GM18502 (cell line): ENCODE measurements at regions not wholly inside any gene's neighbourhood (a gene's known extent, or its start where the extent isn't known, plus 50 kb on each side); places are given as distances from the start of the nearest gene placed in this dataset.

Experiments used
- ATAC-seq: cut with Tn5 transposase; IDR thresholded peaks from one replicate; pipeline ENCODE4 v1.9.1; 2021; ENCODE audit warnings: mild to moderate bottlenecking; ENCODE audit not compliant: unreplicated experiment, poor library complexity

DNA sequence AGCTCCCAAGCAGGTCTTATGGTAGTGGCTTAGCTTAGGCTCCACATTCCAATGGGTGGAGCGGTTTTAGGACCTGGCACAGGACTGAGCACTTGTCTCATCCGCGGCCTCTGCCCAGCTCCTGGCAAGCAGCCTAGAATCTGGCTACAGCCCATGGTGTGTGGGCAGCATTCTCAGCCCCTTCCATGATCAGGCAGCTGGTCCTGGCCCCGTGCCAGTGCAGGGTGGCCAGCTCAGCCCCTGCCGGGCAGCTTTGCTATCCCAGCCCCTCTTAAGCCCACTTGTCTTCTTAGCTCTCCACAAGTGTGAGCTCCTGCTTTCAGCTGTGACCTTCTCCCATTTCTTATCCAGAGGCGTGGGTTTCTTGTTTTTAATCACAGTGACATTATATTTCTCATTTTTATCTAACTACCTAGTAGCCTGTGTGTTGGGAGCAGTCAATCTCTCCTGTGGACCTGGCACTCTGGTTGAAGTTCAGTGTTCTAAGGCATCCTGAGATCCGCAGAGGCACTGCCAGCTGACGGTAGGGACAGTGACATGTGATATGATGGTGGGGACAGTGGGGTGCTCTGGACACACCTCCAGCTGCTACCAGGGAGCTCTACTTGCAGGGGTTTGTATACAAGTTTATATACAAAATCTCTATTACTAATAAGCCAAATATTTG lies 84.5 kb upstream of the PRNP start:
- no peak for ATAC-seq

DNA sequence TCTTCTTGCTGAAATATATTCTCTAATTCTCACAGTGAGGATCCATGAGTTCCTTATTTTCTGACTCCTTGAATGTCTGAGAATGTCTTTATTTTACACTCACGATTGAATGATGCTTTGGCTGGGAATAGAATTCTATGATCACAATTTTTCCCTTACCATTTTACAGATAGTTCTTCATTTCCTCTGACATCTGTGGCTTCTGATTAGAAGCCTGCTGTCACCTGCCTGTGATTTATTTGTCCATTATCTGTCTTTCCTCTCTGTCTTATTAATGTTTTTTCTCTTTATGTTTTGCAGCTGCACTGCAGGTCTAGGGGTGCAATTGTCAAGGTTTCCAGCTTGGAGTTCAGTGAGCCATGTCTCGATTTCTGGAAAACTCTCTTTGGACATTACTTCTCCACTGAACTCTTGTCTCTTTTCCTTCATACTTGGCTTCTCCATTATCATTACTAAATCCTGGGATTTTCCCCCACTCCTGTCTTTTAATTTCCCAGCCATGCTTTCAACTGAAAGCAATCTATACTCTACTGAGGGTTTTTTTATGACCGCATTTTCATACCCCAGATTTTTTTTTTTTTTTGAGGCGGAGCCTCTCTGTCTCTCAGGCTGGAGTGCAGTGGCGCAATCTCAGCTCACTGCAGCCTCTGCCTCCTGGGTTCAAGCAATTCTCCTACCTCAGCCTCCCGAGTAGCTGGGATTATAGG lies 85.8 kb upstream of the PRNP start:
- ATAC-seq = no peak

DNA sequence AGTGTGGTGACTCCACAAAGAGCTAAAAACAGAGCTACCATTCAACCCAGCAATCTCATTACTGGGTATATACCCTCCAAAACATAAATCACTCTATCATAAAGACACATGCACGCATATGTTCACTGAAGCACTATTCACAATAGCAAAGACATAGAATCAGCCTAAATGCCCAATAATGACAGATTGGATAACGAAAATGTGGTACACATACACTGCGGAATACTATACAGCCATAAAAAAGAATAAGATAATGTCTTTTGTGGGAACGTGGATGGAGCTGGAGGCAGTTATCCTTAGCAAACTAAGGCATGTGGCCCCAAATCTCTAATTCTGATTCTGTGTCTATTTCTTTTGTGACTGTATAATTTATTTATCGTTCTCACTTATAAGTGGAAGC lies 89.0 kb upstream of the PRNP start:
- ATAC-seq = no peak

DNA sequence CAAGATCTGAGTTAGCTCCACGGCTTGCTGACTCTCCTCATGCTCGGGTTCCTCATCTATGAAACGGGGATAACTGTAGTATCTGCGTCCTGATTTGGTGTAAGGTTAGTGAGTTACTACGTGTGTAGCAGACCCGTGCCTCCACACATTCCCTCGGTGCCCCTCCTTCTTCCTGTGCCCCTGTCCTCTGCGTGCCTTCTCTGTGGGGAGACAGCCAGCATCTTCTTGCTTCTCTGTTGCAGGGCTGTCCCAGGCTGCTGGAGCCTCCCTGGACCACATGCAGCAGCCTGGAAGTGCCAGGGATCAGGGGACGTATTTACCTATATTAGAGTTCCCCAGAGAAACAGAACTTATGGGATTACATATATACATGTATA lies 93.1 kb upstream of the PRNP start:
- no peak for ATAC-seq

DNA sequence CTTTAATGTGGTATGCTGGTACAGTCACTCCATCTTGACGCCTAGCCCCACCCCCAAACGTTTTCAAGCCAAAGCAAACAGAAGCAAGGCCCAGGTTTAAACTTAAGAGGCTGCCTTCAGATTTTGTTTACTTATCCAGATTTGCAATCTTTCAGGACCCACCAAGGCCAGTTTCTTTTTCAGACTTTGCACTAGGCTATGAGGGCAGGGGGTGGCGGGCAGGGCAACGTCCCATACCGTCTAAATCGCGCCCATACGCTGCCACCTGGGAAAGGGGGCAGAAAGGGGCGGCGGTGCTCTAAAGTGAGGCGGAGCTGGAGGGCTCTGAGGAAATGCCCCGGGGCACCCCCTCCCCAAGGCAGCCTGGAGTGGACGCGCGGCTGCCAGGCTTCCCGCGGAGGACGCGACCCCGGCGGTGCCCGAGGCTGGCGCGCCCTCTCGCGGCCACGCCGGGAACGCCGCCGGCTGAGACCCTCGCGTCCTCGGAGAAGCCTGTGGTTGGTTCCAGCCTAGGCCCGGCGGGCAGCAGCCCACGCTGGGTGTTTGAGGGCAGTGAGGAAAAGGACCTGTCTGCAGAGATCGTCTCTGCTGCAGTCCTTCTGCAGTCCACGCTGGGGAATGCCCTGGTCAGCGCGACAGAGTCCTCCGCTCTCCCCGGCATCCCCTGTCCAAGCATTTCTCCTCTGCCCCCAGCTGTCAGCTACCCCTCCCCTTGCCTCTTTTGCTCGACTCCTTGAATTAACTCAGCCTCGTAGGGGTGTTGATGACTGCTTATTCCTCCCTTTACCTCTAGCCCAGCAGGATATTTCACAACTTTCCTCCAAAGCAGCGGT lies 93.7 kb upstream of the PRNP start:
- ATAC-seq = no peak

DNA sequence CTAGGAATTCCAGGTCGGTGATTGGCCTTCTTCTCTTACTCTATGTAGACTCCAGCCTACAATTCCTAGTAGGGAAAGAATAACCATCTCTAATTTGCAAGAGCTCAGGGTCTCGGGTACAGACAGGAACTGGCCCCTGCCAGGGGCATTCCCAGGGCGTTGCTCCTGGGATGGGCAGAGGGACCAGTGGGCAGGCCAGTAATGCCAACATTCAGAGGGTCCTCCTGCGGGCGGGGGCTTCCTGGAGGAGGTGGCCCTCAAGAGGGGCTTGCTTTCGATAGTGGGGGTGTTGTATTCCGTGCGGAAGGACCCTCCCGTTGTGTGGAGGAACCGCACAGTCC lies 94.3 kb upstream of the PRNP start:
- no peak for ATAC-seq

DNA sequence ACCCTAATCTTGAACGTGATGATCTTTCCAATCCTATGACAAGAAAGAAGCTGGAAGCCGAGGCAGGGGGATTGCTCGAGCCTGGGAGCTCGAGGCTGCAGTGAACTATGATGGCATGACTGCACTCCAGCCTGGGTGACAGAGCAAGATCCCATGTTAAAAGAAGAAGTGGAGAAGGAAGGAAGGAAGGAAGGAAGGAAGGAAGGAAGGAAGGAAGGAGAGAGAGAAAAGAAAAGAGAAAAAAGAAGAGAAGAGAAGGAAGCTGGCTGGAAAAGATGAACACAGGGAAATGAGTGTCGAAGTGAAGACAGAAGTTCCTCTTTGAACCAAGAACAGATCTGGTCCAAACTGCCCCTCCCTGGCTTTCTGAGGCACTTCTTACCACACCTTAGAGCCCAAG lies 100.5 kb upstream of the PRNP start:
- ATAC-seq = no peak

DNA sequence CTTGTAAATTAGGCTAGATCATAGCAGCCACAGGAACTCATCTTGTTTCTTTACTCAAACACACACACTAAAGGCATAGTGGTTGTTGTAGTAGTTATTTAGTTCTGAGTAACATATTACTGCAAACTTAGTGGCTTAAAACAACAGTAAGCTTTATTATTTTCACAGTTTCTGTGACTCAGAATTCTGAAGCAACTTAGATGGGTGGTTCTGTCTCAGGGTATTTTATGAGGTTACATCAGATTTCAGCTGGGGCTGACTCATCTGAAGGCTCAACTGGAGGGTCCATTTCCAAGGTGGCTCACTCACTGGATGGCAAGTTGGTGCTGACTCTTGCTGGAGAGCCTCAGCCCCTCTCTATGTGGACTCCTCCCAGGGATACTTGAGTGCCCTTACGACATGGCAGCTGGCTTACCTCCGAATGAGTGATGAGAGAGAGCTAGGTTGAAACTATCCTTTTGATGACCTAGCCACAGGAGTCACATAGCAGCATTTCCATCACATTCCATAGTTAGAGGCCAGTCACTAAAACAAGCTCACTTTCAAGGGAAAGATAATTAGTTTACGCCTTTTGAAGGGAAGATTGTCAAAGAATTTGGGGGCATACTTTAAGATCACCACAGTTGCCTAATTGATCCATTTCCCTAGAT lies 101.0 kb upstream of the PRNP start:
- no peak for ATAC-seq

DNA sequence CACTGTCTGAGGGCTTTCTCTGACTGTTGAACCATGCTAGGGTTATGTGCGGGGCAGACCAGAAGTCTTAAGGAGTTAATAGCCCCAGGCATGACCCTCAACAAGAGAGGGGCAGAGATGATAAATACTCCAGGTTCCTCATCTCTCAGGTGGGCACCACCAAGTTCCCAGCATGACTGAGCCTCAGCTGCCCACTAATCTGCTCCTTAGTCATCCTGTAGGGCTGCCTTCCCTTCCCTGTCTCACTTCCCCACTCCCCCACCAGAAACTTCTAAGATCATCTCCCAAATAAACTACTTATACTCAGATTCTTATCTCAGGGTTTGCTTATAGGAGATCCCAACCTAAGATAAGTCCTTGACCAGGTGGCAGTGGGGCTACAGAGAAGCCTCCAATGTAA lies 101.7 kb upstream of the PRNP start:
- ATAC-seq = no peak

DNA sequence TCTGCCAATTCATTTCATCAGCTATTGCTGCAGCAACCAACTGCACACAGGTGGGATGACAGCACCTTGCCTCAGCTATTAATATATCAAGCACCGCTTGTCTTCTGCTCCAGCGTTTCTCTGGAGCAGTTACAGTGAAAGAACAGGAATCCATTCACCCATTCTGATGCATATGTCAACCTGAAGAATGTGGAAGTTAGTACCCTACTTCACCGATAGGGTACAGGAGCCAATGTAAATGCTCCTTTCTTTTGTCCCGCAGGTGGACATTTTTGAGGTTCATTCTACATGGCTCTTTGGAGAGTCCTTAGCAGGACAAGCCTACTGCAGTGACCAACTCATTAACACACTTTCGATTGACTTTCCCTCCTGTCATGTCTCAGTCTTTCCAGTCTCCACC lies 104.4 kb upstream of the PRNP start:
- ATAC-seq = no peak

DNA sequence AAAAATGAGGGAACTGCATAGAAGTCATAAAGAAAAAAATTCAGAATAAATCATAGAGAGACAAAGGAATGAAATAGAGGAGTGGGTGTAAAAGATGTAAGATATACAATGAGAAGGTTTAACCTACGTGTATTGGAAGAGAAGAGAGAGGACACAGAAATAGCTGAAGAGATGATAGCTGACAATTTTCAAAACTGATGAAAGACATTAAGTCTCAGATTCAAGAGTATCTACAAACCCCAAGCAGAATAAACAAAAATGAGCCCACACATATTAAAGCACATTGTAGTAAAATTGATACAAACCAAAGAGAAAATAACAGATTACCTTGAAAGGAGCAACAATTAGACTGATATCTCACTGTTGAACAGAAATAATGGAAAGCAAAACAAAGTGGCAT lies 107.9 kb upstream of the PRNP start:
- no peak for ATAC-seq

DNA sequence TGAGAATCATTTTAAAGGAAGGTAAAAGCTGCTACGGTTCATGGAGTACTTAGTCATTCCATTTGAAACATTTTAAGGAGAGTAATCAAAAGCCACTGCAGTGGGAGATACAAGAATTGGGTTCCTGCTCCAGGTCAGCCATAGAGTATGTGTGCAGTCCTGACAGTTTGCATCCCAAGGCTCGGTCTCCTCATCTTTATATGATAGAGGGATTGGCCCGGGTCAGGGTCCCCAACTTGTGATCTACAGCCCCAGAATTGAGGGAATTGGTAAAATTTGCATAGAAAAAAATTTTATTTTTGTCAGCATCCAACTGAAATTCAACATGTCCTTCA lies 111.9 kb upstream of the PRNP start:
- no peak for ATAC-seq

DNA sequence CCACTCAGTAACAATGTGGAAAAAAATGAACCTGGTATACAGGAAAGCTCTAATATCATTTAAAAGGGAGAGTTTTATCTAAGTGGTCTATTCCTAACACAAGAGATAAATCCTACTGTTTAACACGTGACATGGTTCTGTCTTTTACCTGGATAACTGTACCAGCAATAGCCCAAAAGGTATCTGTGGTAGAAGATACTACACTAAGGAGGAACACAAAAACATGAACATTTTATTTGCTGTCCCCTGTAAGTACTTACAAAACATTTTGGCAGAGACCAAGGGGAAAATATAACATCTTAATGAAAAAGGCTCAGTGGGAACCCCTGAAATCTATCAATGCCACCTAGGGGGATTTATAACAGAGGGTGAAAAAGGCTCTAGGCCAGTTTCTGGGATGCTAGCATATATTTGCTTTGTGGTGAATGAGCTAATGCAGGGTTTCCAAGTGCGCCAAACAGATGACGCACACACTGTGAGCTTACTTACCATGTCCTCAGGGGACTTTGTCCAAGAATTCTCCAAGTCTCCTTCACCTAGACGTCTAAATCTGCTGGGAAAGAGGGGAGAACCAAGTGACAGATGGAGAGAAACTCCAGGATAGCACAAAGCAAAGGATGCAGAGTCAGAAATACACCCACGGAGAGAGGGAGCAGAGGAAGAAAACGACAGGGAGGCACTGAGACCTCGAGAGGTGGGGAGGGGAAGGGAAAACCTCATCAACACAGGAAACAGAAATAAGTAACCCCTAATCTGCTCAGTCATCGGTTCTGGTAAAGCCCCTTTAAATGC lies 112.5 kb upstream of the PRNP start:
- ATAC-seq = no peak

DNA sequence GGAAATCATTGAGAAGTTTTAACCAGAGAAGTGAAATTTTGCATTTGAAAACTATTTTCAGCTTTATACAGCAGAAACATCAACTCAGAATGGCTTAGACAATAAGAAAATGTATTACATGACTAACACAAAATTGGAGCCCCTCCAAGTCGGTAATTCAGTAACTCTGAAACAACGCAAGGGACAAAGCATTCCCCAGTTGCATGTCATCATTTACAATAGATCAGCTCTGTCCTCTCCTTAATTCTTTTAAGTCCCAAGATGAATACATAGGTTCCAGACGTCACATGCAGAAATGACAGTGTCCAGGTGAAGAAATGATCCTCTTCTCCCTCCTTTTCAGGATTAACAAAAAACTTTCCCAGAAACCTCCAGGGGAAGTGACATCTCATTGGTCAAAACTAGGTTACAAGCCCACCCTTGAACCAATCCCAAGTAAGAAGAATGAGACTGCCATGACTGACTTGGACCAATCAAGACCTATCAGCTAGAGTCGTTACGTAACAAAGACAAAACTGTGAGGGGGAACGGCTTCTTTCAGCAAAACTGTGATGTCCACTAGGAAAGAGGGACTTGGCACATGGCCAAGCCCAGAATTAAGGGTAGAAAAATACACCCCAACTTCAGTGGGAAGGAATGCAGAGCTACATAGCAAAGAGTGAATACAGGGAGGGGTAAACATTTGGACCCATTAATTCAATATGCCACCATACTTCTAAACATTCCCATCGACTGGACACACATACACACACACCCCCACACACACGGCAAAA lies 114.3 kb upstream of the PRNP start:
- no peak for ATAC-seq

DNA sequence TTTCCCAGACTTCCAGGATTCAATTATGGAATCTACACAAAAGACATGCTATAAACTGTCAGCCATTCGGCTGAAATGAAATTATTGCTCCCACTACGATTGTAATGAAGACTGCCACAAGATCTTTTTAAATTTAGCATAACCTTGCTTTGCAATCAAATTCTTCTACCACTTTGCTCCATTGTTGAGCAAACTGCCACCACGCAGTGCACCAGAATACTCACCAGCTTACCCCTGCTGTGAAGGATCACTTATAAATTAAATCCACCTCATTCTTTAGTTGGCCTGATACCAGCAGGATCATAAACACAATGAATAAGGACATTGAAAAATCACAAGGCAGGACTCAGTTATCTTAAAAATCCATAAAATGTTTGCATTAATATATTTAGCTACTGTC lies 116.4 kb upstream of the PRNP start:
- no peak for ATAC-seq

DNA sequence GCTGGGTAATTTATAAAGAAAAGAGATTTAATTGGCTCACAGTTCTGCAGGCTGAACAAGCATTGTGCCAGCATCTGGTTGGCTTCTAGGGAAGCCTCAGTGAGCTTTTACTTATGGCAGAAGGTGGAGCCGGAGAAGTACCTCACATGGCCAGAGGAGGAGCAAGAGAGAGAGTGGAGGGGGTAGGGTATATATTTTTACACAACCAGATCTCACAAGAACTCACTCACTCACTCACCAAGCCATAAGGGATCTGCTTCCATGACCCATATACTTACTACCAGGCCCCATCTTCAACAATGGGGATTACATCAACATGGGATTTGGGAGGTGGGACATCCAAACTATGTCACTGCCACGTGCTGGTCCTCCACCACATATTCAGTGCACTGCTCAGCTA lies 117.2 kb upstream of the PRNP start:
- ATAC-seq = no peak

DNA sequence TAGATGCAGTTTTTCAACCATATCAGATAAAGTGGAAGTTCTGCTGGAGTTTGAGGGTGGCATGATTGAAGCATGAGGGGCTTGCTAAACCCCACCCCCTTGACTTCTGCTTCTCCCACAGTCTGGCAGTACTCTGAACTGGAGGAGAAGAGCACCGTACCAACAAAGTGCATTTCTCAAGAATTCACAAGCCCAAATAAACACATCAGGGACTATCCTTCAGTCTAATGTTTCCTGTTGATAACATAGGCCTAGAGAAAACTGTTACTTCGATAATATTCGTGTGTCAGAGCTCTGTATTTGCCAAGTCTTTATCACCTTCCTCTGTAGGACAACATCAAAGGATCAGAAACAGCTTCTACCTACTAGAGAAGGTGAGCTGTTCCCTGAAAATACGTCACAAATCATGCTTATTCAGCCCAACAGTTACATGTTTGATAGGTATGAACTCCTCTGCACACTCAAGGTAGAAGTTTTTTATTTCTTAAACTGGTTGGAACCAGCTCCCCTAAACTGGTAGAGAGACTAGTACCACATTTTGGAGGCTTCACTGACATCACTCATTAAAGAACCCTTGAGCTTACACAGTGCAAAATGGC lies 117.8 kb upstream of the PRNP start:
- ATAC-seq = no peak

DNA sequence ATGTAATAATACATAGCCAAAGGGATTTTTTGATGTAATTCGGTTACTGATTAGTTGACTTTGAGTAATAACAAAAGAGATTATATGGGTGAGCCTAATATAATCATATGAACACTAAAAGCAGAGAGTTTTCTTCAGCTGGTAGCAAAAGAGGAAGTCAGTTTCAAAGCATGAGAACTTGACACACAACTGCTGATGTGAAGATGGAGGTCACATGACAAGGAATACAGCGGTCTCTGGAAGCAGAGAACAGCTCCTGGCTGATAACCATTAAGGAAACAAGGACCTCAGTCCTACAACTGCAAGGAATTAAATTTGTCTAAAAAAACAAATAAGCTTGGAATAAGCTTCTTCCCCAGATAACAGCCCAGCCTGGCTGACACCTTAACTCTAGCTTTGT lies 119.1 kb upstream of the PRNP start:
- no peak for ATAC-seq

DNA sequence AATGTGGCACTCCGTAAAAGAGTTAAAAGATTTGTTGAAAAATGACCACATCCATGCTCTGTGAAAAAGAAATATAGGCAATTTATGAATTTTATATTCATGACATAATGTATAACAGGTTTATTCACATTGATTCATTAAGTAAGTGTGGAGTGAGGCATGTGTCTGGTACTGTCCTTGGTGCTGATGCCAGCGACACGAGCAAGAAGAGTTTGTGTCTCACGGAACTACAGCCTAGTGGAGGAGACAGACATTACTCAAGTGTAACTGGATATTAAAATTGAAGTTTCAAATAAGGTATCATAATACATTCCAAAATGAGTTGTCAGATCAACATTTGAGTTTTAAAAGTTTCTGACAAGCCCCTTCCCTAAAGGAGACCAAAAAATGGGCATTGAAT lies 122.7 kb upstream of the PRNP start:
- ATAC-seq = no peak
